ENCODE measurements at regions not wholly inside any gene's neighbourhood (a gene's known extent, or its start where the extent isn't known, plus 50 kb on each side); places are given as distances from the start of the nearest gene placed in this dataset.
"Not testable (repeated sequence)": the region's sequence is repeated elsewhere in the genome, so short reads cannot be mapped to it uniquely, and the experiment has no call there.

GRCh38 chr3:110504401-110504800 lies 567.2 kb upstream of the NECTIN3 start:
- intact Hi-C loops (cut with micrococcal nuclease), result no loop called here
- DNase-seq, result no peak
- ATAC-seq (ENCODE audit: low read depth), result no peak
- H3K27me3 Mint-ChIP-seq, result no peaks in the 10 kb centered on the region
- H3K9me3 Mint-ChIP-seq, result peaks cover 13% of the 10 kb centered on the region
- H3K36me3 Mint-ChIP-seq (ENCODE audit: low read depth), result no peaks in the 10 kb centered on the region
- ChIA-PET CTCF (no interaction called here), POLR2A (no interaction called here)
- H3K4me1 Mint-ChIP-seq, result no peaks in the 10 kb centered on the region
- no peak for TF ChIP-seq CTCF (IDR thresholded peaks at IDR 0.05)
- no peak overlapping the region for H3K4me3 Mint-ChIP-seq
- no peak overlapping the region for H3K27ac Mint-ChIP-seq

GRCh38 chr3:110504901-110505300 lies 566.7 kb upstream of the NECTIN3 start:
- no peaks in the 10 kb centered on the region for H3K36me3 Mint-ChIP-seq (ENCODE audit: low read depth)
- intact Hi-C loops (cut with micrococcal nuclease), result no loop called here
- no peak overlapping the region for H3K4me3 Mint-ChIP-seq
- ChIA-PET CTCF (no interaction called here), POLR2A (no interaction called here)
- H3K27ac Mint-ChIP-seq, result no peak overlapping the region
- no peak for DNase-seq
- no peak for TF ChIP-seq CTCF (IDR thresholded peaks at IDR 0.05)
- ATAC-seq (ENCODE audit: low read depth), result no peak
- H3K9me3 Mint-ChIP-seq, result peaks cover 13% of the 10 kb centered on the region
- no peaks in the 10 kb centered on the region for H3K4me1 Mint-ChIP-seq
- no peaks in the 10 kb centered on the region for H3K27me3 Mint-ChIP-seq

DNA sequence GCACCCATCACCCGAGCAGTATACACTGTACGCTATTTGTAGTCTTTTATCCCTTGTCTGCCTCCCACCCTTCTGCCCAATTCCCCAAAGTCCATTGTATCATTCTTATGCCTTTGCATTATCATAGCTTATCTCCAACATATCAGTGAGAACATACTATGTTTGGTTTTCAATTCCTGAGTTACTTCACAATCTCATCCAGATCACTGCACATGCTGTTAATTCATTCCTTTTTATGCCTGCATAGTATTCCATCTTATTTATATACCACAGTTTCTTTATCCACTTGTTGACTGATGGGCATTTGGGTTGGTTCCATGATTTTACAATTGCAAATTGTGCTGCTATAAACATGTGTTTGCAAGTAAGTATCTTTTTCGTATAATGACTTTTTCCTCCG lies 564.7 kb upstream of the NECTIN3 start:
- DNase-seq (no peak), ATAC-seq (ENCODE audit: low read depth) (no peak)
- Mint-ChIP-seq H3K4me3 (no peak overlapping the region), H3K9me3 (peaks cover 16% of the 10 kb centered on the region), H3K27ac (no peak overlapping the region), H3K36me3 (ENCODE audit: low read depth) (no peaks in the 10 kb centered on the region), H3K4me1 (no peaks in the 10 kb centered on the region), H3K27me3 (no peaks in the 10 kb centered on the region)
- ChIA-PET POLR2A (no interaction called here), CTCF (no interaction called here)
- no peak for TF ChIP-seq CTCF (IDR thresholded peaks at IDR 0.05)
- intact Hi-C loops (cut with micrococcal nuclease), result no loop called here

DNA sequence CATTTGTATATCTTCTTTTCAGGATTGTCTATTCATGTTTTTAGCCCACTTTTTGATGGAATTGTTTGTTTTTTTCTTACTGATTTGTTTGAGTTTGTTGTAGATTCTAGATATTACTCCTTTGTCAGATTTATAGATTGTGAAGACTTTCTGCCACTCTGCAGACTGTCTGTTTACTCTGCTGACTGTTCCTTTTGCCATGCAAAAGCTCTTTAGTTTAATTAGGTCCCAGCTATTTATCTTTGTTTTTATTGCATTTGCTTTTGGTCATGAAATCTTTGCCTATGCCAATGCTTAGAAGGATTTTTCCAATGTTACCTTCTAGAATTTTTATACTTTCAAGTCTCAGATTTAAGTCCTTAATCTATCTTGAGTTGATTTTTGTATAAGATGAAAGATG lies 564.0 kb upstream of the NECTIN3 start:
- intact Hi-C loops (cut with micrococcal nuclease); DNase-seq; CTCF ChIA-PET; H3K27ac Mint-ChIP-seq; POLR2A ChIA-PET; H3K4me1 Mint-ChIP-seq; H3K36me3 Mint-ChIP-seq (ENCODE audit: low read depth); ATAC-seq (ENCODE audit: low read depth); H3K4me3 Mint-ChIP-seq; H3K27me3 Mint-ChIP-seq: not testable (repeated sequence)
- peaks cover 16% of the 10 kb centered on the region for H3K9me3 Mint-ChIP-seq

- ChIA-PET POLR2A (interaction anchor here (0.6 kb wide), 1 partner anchor 744 kb away, joined by 5 read pairs; no protein-coding TSS in a partner anchor), CTCF (no interaction called here)
- Mint-ChIP-seq H3K27me3 (no peaks in the 10 kb centered on the region), H3K4me3 (no peak overlapping the region), H3K36me3 (ENCODE audit: low read depth) (no peaks in the 10 kb centered on the region), H3K4me1 (no peaks in the 10 kb centered on the region), H3K9me3 (peaks cover 12% of the 10 kb centered on the region), H3K27ac (no peak overlapping the region)
- DNase-seq (no peak), ATAC-seq (ENCODE audit: low read depth) (no peak)
- no peak for TF ChIP-seq CTCF (IDR thresholded peaks at IDR 0.05)
- intact Hi-C loops (cut with micrococcal nuclease), result no loop called here
Observed at GRCh38 chr3:110512961-110513360, 558.7 kb upstream of the NECTIN3 start.

- no peaks in the 10 kb centered on the region for H3K27me3 Mint-ChIP-seq
- no peaks in the 10 kb centered on the region for H3K36me3 Mint-ChIP-seq (ENCODE audit: low read depth)
- H3K9me3 Mint-ChIP-seq, result peaks cover 6% of the 10 kb centered on the region
- intact Hi-C loops (cut with micrococcal nuclease), result no loop called here
- ChIA-PET CTCF (no interaction called here), POLR2A (no interaction called here)
- no peaks in the 10 kb centered on the region for H3K4me1 Mint-ChIP-seq
- no peak overlapping the region for H3K27ac Mint-ChIP-seq
- no peak overlapping the region for H3K4me3 Mint-ChIP-seq
- TF ChIP-seq CTCF (IDR thresholded peaks at IDR 0.05), result no peak
- DNase-seq (no peak), ATAC-seq (ENCODE audit: low read depth) (no peak)
Observed at GRCh38 chr3:110518031-110518430, 553.6 kb upstream of the NECTIN3 start.

All from activated B cell treated with CpG ODN at 0.5 μM for 24 hours (primary cell).